H1 (cell line): ENCODE measurements at regions not wholly inside any gene's neighbourhood (a gene's known extent, or its start where the extent isn't known, plus 50 kb on each side); places are given as distances from the start of the nearest gene placed in this dataset.

ENCODE experiments used
- BRCA1 ChIP-seq: IDR thresholded peaks from 2 replicates; pipeline ENCODE4 v1.6.1; 2012; ENCODE audit warnings: low read depth, low read length, improper control_type of control experiment
- EZH2 ChIP-seq: fragments of 200-600 bp; sonication (generic); IDR thresholded peaks from 2 replicates; pipeline ENCODE4 v1.7.1; 2012; ENCODE audit warnings: low read depth, mild to moderate bottlenecking, moderate library complexity, low read length, inconsistent platforms; ENCODE audit not compliant: severe bottlenecking
- GTF2F1 ChIP-seq: IDR thresholded peaks from 2 replicates; pipeline ENCODE4 v1.6.1; 2012; ENCODE audit warnings: low read depth, low read length, improper control_type of control experiment, borderline replicate concordance
- HDAC2 ChIP-seq, 2 experiments: fragments of 300-600 bp in 1 of 2; sonication (generic) in 1 of 2; IDR thresholded peaks; 2 replicates each; pipeline ENCODE4 v1.6.1; 2011 to 2012; ENCODE audit warnings: low read depth in 2 of 2, low read length in 2 of 2, mild to moderate bottlenecking in 2 of 2, moderate library complexity in 2 of 2, borderline replicate concordance in 1 of 2, inconsistent platforms in 1 of 2
- JUND ChIP-seq: IDR thresholded peaks from 2 replicates; pipeline ENCODE4 v1.6.1; 2011; ENCODE audit warnings: mild to moderate bottlenecking, improper control_type of control experiment, low read length
- NRF1 ChIP-seq: IDR thresholded peaks from 2 replicates; pipeline ENCODE4 v1.6.1; 2011; ENCODE audit warnings: mild to moderate bottlenecking, low read depth, low read length, improper control_type of control experiment
- POLR2A ChIP-seq, 2 experiments: IDR thresholded peaks; 1 replicate in 1 of 2; 2 replicates in 1 of 2; pipeline ENCODE4 v1.6.1; 2011; ENCODE audit warnings: low read depth in 2 of 2, low read length in 2 of 2, mild to moderate bottlenecking in 2 of 2; ENCODE audit errors: control extremely low read depth in 1 of 2
- SIN3A ChIP-seq, 2 experiments: IDR thresholded peaks in 1 of 2; conservative IDR thresholded peaks in 1 of 2; 2 replicates each; pipeline ENCODE4 v1.6.1; 2011 to 2012; ENCODE audit warnings: low read length in 2 of 2, improper control_type of control experiment in 1 of 2, low read depth in 1 of 2, mild to moderate bottlenecking in 1 of 2
- SP1 ChIP-seq: IDR thresholded peaks from 2 replicates; pipeline ENCODE4 v1.6.1; 2011; ENCODE audit warnings: low read depth, low read length
- TCF12 ChIP-seq: IDR thresholded peaks from 2 replicates; pipeline ENCODE4 v1.6.1; 2011; ENCODE audit warnings: low read depth, mild to moderate bottlenecking, low read length
- TF ChIP-seq, protein P1 (sequence below), 3 experiments: IDR thresholded peaks; 1 replicate in 2 of 3; 2 replicates in 1 of 3; pipeline versions ENCODE4 v1.5.1 to v1.6.1; 2011; ENCODE audit warnings: low read length in 3 of 3, mild to moderate bottlenecking in 3 of 3, inconsistent platforms in 2 of 3, low read depth in 1 of 3, moderate library complexity in 1 of 3; ENCODE audit not compliant: insufficient read depth in 1 of 3; ENCODE audit errors: control extremely low read depth in 1 of 3
- TF ChIP-seq, protein P2 (sequence below): IDR thresholded peaks from 2 replicates; pipeline ENCODE4 v1.6.1; 2012; ENCODE audit warnings: inconsistent platforms

DNA sequence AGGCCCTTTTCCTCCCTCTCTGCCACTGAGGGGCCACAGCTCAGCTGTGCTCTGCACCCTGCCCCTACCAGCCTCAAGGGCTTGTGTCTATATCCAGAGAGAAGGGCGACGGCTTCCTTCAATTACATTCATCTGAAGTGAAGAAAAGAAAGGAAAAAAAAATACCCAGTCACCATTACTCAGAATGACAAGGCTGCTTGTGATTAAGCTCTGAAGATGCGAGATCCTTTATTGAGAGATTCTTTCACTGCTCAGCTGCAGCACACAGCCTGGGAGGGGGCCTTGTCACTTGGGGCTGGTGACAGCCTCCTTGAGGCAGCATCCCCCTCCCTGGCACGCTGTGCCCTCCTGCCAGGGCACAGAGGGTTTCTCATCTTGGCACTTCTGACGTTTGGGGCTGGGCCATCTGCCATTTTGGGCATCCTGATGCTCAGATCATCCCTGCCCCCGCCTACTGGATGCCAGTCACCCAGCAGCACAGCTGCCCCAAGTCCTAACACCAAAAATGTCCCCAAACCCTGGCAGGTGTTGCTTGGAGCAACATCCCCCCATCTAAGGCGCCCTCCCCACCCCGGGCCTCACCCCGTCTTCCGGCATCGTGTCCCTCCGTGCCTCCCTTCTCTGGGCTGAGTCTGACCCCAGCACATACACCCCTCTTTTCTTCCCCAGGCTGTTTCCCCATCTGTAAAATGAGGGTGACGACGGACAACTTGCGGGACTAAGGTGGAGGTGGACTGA, 1394.7 kb downstream of the BRD1 start:
- TF ChIP-seq GTF2F1 (no peak), POLR2A (IDR thresholded peaks at IDR 0.05; ENCODE audit: control extremely low read depth in 1 of 2, low read depth in 2 of 2, low read length in 2 of 2) (no peak), HDAC2 (IDR thresholded peaks at IDR 0.05; ENCODE audit: borderline replicate concordance in 1 of 2, low read depth in 2 of 2, low read length in 2 of 2) (no peak), NRF1 (no peak), TCF12 (no peak), SIN3A (conservative IDR thresholded peaks at IDR 0.05 in 1 of 2, IDR thresholded peaks at IDR 0.05 in 1 of 2; ENCODE audit: low read depth in 1 of 2, low read length in 2 of 2) (no peak), SP1 (no peak), EZH2 (no peak), BRCA1 (no peak), JUND (no peak)
- TF ChIP-seq, protein P1, sequence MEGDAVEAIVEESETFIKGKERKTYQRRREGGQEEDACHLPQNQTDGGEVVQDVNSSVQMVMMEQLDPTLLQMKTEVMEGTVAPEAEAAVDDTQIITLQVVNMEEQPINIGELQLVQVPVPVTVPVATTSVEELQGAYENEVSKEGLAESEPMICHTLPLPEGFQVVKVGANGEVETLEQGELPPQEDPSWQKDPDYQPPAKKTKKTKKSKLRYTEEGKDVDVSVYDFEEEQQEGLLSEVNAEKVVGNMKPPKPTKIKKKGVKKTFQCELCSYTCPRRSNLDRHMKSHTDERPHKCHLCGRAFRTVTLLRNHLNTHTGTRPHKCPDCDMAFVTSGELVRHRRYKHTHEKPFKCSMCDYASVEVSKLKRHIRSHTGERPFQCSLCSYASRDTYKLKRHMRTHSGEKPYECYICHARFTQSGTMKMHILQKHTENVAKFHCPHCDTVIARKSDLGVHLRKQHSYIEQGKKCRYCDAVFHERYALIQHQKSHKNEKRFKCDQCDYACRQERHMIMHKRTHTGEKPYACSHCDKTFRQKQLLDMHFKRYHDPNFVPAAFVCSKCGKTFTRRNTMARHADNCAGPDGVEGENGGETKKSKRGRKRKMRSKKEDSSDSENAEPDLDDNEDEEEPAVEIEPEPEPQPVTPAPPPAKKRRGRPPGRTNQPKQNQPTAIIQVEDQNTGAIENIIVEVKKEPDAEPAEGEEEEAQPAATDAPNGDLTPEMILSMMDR (IDR thresholded peaks at IDR 0.05; ENCODE audit: control extremely low read depth in 1 of 3, insufficient read depth in 1 of 3, low read depth in 1 of 3, low read length in 3 of 3) = no peak
- TF ChIP-seq, protein P2, sequence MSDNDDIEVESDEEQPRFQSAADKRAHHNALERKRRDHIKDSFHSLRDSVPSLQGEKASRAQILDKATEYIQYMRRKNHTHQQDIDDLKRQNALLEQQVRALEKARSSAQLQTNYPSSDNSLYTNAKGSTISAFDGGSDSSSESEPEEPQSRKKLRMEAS = no peak
